ENCODE measurements at regions not wholly inside any gene's neighbourhood (a gene's known extent, or its start where the extent isn't known, plus 50 kb on each side); places are given as distances from the start of the nearest gene placed in this dataset.

GRCh38 chr12:77384941-77385340 is 319.6 kb upstream of the E2F7 start:
- no peak for DNase-seq (ENCODE audit: low spot score)
- TF ChIP-seq CTCF (IDR thresholded peaks at IDR 0.05; ENCODE audit: extremely low read depth, missing control alignments) = no peak

GRCh38 chr12:77382096-77382742 is 316.9 kb upstream of the E2F7 start:
- no peak for TF ChIP-seq CTCF (IDR thresholded peaks at IDR 0.05; ENCODE audit: extremely low read depth, missing control alignments)

GRCh38 chr12:77377622-77378021 is 312.3 kb upstream of the E2F7 start:
- no peak for TF ChIP-seq CTCF (IDR thresholded peaks at IDR 0.05; ENCODE audit: extremely low read depth, missing control alignments)
- no peak for DNase-seq (ENCODE audit: low spot score)

More at GRCh38 chr12:77382096-77382742, 316.9 kb upstream of the E2F7 start:
- DNase-seq (ENCODE audit: low spot score) = no peak

GRCh38 chr12:77377116-77377515 is 311.7 kb upstream of the E2F7 start:
- TF ChIP-seq CTCF (IDR thresholded peaks at IDR 0.05; ENCODE audit: extremely low read depth, missing control alignments) = no peak
- DNase-seq (ENCODE audit: low spot score) = no peak

GRCh38 chr12:77374673-77375072 is 309.3 kb upstream of the E2F7 start:
- DNase-seq (ENCODE audit: low spot score) = no peak
- no peak for TF ChIP-seq CTCF (IDR thresholded peaks at IDR 0.05; ENCODE audit: extremely low read depth, missing control alignments)

GRCh38 chr12:77372494-77372893 is 307.1 kb upstream of the E2F7 start:
- DNase-seq (ENCODE audit: low spot score) = no peak
- no peak for TF ChIP-seq CTCF (IDR thresholded peaks at IDR 0.05; ENCODE audit: extremely low read depth, missing control alignments)

- no peak for TF ChIP-seq CTCF (IDR thresholded peaks at IDR 0.05; ENCODE audit: extremely low read depth, missing control alignments)
- DNase-seq (ENCODE audit: low spot score) = no peak
Measured at GRCh38 chr12:77372026-77372425, 306.7 kb upstream of the E2F7 start.
